Stimulated activated CD4-positive, alpha-beta T cell treated with anti-CD3 and anti-CD28 coated beads, Interleukin-1b, Interleukin-23, amount 100 ng/mL, for 1 hour (primary cell): ENCODE measurements at regions not wholly inside any gene's neighbourhood (a gene's known extent, or its start where the extent isn't known, plus 50 kb on each side); places are given as distances from the start of the nearest gene placed in this dataset.

Source experiments
- DNase-seq, 2 donors: peaks; one replicate each; pipeline ENCODE4 v3.0.0-alpha.2; 2020; ENCODE audit warnings: low read depth in 2 of 2

- no peak for DNase-seq
These were observed 171.9 kb downstream of the BUD13 start for GRCh38 chr11:116600930-116601329.

- DNase-seq, result no peak
These were observed 174.2 kb downstream of the BUD13 start for GRCh38 chr11:116598556-116598955.

GRCh38 chr11:116598036-116598435 is 174.8 kb downstream of the BUD13 start:
- no peak for DNase-seq

DNA sequence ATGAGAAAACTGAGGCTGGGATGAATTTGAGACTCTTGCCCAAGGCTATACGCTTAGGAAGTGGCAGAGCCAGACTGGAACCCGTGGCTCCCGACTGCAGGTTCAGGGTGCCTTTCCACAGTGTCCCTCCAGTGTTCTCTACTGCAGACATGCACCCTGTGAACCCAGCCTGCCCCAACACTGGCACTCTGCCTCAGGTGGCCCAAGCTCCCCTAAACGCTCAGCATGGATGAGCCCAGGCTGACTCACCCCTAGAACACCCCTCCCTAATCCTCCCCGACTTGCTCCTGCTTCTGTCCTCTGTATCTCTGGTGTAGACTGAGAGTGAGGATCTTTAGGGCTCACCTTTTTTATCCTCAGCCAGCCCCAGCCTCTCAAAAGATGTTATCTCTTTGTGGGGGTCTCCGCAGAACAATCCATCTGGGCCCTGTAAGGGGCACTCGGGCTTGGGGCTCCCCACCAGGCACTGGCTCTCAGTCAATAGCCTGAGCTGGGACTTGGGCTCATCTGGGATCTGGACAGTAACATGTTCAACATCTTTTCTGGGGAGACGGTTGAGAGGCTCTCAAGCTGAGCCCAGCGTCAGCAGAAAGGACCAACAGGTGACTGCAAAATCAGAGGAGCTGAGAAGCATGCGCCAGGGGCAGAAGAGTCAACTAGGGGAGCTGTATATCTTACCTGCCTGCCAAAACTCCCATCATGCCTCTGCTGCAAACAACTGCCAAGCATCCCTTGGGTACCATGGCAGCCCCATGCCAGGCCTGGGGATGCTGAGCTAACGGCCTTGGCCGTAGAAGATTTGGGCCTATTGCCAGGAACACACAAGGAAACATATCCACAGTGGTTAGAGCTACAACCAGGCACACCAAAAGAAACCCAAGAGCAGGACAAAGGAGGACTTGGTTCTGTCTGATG is 176.2 kb downstream of the BUD13 start:
- DNase-seq, result no peak

DNA sequence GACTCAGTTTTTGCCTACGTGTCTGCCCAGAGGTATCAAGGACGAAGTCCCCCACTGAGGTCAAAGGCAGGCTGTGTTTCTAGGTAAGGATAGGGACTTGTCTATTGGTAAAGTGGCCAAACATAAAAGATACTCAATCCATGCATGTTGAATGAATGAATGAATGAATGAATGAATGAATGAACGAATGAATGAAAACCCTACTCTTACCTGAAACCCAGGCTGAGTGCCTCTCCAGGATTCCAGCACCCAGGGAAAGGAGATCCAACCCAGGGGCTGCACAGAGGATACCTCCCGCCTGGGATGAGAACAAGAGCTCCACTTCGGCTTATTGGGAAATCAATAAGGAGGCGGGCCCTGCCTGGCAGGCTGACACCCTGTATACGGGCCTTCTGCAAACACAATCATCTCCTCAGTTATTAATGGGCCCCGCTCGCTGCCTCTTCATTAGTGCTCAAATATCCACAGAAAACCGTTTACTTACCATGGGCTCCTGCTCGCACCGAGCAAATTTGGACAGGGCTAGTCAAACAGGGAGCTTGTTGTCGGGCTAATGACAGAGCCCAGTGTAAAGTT is 177.4 kb downstream of the BUD13 start:
- no peak for DNase-seq

GRCh38 chr11:116590844-116591570 is 181.8 kb downstream of the BUD13 start:
- no peak for DNase-seq

DNA sequence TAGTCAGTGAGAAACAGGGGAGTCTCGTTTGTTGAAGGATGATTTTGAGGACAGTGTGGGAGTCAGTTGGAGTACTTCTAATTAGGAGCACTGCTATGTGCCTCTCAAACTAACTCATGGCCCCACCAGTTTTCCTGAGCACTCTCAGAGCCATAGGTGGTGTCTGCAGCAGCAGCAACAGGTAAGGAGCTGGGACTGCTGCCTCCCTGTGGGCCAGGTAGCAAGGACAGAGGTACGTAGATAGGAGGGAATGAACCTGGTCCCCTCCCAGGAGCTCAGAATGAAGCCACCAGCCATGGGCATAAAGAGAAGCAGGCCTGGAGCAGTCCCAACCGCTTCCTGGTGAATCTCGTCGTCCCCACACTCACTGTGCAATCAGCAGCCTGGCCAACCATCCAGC is 183.4 kb downstream of the BUD13 start:
- DNase-seq, result no peak

DNA sequence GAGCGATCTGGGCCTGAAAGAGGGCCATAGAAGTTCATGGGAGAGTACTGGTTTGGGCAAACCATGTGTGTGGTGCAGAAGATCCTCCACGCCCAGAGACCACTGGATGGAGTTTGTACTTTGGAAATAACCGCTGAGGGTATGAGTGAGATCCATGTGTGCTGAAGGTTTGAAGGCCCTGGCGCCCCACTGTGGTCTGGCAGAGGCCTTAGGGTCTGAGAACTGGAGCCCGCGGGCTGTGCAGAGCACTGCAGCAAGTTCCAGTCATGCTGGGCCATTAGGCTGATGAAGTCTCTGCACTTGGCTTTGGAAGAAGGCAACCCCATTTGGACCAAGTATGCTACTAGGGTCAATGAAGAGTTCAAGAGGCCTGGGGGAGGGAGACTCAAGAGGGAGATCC is 186.4 kb downstream of the BUD13 start:
- no peak for DNase-seq

- no peak for DNase-seq
These were observed 190.2 kb downstream of the BUD13 start for GRCh38 chr11:116582571-116582970.

DNA sequence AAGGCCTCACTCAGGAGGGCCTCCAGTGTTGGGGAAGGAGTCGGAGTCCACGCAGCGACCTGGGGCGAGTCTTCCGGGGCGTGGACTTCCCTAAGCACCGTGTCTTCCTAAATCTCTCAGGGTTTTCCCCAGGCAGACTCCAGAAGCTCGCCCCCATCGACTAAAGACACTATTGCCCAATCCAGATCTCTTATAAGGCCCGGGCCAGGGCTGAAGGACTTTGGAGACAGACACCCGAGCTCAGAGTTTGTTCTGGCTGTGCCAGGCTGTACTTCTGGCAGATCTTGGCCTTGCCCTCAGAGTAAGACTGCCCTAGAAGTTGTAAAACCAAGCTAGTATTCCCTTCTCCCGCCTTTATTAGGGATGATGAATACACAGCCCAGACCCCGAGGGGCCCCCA is 191.4 kb downstream of the BUD13 start:
- no peak for DNase-seq

GRCh38 chr11:116580799-116581198 is 192.0 kb downstream of the BUD13 start:
- no peak for DNase-seq

GRCh38 chr11:116579857-116580727 is 192.7 kb downstream of the BUD13 start:
- DNase-seq, result no peak

DNA sequence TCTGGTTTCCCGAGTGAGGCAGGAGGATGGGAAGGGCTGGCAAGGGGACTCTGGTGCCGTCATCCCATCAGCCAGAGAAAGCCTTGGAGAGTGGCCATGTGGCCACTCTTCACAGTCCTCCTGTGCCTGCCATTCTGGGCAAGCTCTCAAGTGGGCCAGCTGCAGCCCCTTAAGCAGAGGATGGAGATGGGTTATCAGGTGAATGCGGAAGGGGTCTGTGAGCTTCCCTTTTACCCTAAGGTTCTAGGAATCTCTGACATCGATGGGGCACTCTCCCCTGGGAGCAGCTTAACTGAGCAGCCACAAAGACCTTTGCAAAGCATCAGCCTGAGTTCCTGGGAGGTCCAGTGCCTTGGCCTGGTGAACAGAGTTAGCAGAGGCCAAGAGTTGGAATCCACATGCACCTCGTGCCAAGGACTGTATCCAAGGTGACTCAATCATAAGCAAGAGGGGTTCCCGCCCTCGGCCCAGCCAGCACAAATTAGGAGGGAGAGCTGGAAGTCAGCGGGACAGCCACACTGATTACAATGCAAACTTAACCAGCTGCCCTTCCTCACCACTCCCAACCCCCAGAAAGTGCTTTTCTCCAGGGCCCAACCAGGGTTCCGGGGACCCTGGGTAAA is 193.6 kb downstream of the BUD13 start:
- DNase-seq, result no peak

DNA sequence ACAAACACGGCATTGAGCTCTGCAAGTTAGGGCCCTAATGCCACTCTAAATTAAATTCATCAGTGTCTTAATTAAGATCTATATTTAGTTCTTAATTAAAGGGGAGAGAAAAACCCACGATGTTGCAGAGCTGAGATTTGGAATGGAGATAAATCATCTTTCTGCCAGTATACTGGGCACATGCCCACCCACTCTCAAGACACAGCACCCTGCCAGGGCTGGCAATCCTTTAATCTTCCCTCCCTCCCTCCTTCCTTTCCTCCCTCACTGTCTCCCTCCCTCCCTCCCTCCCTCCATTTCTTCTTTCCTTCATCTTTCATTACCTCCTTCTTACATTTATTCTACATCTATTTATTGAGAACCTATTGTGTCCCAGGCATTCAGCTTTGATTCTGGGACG is 194.8 kb downstream of the BUD13 start:
- DNase-seq, result no peak

GRCh38 chr11:116577273-116577672 is 195.5 kb downstream of the BUD13 start:
- DNase-seq, result no peak

DNA sequence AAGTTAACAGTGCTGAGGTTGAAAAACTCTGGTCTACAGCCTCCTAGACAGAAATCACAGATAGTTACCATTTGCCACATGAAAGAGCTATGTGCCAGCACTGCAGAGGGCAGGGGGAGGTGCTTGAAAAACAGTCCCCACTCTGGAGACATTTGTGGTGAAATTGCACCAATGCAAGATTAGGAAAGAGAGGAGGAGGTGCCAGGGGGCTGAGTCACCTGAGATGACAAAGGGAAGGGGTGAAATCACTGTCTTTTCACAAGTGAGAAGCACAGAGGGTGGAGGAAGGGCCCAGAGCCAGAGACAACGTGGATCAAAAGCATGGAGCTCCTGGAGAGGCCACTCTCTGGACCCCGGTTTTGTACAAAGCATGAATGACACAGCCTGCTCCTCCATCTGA is 196.3 kb downstream of the BUD13 start:
- no peak for DNase-seq

DNA sequence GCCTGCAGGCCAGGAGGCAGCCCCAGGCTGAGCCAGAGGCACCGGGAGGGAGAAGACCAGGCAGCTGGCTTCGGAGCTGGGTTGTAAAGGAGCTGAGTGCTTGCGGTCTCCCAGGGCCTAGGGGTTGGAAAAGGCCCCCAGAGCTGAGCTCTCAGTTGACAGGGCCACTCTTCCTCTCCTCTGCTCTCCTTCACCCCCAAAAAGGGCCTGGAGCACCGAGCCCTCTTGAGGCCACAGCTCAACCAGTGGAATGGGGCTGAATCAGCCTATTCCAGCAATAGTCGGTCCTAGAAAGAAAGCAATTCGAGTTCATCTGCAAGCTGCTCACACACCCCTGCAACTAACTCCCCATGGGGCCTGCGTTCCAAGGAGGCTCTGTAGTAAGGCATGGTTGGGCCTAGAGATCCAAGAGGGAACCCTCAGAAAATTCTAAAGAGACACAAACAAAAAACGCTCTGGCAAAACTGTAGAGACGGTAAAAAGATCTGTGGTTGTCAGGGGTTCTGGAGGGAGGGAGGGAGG is 205.0 kb downstream of the BUD13 start:
- no peak for DNase-seq

GRCh38 chr11:116563712-116564047 is 209.1 kb downstream of the BUD13 start:
- no peak for DNase-seq

- DNase-seq, result no peak
These were observed 209.6 kb downstream of the BUD13 start for GRCh38 chr11:116563028-116563711.

DNA sequence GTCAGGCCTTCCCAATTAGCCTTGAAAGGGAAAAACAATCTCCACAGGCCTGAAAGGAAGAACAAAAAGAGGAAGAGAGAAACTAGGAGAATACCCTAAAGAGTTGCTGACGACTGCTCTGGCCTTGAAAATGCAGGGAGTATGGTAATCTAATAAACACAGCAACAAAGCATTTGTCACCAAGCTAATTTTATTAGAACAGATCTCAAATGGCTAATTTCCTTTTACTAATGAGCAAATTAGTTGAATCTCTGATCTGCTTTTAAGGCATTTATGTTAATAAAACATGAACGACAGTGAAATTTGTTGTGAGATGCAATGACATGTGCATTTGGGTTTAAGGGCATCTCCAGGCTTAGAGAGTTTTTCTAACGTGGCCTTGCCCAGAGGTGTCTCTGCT is 212.2 kb downstream of the BUD13 start:
- DNase-seq, result no peak
